CD4-positive, alpha-beta T cell treated with Interleukin-15 for 1 hour (primary cell): ENCODE measurements at regions not wholly inside any gene's neighbourhood (a gene's known extent, or its start where the extent isn't known, plus 50 kb on each side); places are given as distances from the start of the nearest gene placed in this dataset.
"Not testable (repeated sequence)": the region's sequence is repeated elsewhere in the genome, so short reads cannot be mapped to it uniquely, and the experiment has no call there.

Experiments
- DNase-seq: peaks from one replicate; pipeline ENCODE4 v3.0.0-alpha.2; 2020

DNA sequence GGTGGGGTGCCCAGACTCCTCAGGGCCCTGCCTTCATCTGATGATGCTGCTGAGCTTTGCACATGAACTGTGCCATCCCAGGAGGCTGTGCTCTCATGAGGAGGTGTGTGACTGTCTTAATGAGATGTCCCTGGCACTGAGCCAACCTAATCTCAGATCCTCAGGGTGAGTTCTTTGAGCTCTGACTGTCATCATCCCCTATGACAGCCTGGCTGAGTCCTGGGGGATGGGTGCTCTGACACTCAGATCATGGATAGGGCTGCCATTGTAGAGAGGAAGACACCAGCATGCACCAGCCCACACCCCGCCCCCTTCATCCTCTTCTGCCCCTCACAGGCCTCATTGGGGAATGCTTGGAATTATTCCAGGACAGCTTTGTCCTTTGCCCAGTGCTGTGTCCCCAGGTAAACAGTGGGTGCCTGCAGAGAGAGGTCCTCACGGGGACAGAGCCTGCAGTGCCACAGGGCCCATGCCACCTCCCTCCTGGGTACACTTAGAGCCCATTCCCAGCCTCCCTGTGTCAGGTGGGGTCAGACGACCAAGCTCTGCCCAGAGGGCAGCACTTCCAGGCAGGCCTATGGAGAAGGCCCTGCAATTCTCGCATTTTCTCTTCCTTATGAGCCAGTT lies 310.1 kb upstream of the SFSWAP start:
- not testable (repeated sequence) for DNase-seq

DNA sequence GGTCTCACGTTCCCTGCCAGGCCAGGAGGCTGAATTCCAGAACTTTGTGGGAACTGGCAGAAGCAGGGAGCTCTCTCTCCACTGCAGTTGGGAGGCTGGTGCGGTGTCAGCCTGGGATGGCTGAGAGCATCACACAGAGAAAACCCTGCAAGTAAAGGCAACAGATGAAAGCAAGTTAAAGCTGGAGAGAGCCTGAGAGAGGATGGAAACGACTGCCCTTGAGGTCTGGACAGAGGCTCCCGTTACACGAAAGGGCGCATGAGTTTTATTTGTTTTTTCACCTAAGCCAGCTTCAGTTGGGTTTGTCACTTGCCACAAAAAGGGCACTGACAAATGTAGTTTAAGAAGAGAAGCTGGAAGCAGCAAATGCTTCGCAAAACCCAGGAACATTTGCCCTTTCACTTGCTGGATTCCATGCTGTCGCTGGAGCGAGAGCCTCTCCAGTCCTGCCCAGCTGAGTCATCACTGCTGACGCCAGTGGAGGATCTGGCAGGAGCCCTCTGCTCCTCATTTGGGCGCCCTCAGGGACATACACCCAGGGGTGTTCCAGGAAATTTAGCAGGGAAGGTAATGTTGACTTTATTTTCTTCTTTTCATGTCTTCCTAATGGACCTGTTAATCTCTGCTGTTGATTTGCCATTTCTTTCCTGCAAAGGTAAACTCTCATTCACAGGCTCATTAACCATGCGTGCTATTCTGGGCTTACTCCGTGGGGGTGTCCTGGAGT lies 308.8 kb upstream of the SFSWAP start:
- not testable (repeated sequence) for DNase-seq

DNA sequence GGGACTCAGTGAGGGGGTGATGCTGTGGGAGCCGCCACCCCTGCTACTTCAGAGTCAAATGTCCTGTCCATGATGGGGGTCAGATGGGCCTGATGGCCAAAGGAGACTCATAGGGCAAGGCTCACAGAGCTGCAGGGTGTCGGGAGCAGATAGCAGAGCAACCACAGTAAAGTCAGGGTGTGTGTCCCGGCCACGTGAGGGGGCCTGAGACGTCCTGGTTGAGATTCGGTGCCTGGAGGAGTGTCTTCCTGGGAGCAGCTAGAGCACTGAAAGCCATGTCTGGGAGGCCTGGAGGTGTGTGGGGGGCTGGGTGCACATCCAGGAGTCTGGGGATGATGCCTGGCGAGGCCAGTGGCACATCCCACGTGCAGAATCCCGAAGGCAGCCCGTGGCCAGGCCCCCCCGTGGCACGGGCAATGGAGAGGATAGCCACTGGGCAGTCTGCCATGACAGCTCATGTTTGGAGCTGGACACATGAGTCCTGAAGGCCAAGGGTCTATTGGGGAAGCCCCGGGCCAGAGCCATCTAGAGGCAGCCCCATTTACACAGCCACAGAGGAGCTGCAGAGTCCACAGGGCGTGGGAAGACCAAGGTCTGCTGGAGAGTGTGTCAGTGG lies 308.0 kb upstream of the SFSWAP start:
- DNase-seq: no peak

DNA sequence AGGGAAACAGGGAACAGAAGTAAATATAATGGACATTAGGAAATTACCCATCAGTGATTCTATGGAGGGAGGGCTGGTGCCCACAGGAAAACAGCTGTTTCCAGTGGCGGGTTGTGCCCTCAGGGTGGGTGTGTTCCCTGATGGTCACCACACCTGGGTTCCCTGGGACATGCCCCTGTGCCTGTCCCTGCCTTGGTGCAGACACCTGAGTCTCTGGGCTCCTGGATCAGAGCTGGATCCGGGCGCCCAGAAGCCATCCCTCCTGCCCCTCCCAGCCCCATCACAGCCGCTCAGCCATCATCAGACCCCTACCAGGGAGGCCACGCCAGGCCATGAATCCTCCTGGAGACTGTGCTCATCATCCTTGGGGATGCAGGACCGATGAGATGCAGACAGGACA lies 307.2 kb upstream of the SFSWAP start:
- DNase-seq: no peak

DNA sequence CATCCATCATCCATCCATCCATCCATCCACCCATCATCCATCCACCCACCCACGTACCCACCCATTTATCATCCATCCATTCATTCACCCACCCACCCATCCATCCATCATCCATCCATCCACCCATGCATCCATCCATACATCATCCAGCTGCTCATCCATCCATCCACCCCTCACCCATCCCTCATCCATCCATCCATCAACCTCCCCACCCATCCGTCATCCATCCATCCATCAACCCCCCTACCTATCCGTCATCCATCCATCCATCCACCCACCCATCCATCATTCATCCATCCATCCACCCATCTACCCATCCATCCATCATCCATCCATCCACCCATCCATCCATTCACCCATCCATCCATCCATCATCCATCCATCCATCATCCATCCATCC lies 306.2 kb upstream of the SFSWAP start:
- no peak for DNase-seq

DNA sequence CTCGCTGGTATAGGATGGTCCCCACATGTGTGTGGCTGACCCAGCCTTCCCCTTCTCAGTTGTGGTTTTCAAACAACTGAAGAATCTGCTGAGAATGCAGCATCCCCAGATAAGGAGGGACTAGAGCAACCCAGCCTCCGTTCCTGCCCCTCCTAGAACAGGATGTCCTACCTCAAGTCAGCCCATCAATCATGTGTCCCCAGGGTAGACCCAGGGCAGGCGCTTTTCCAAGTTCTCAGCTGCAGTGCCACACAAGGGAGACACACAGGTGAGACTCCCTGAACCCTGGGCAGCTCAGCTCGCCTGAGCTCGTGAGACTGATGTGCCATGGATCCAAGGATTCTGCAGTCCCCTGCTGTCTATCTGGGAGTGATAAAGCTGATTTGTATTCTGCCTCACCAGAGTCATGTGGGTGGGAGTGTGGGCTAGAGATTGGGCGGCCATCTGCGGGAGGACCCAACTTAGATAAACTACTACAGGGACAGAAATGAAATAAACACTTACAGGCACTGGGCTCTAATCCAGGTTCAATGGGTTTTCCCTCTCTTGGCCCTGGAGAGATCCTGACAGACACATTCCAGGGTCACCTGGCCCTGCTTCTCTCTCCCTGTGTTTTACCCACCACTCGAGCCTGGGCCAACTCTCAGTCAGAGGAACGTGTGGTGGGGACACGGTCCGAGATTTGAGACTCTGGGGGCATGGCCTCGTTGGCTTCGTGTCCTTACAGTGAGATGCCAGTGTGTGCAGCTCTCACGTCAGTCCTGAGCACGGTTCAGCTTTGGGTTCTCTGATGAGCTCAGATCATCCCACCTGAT lies 303.5 kb upstream of the SFSWAP start:
- no peak for DNase-seq

DNA sequence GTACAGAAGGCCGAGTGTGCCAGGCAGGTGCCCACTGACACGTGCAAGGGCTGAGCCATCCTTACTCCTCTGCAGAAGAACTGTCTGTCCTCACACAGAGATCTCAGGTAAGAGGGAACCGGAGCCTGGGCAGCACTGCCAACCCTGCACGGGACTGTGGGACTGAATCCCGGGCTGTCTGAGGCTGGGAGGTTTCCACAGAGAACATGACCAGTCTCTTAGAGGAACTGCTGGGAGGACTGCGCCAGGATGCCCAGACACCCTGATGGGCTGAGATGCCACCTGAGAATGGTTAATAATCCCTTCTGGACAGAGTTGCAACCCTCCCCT lies 302.9 kb upstream of the SFSWAP start:
- DNase-seq: no peak

DNA sequence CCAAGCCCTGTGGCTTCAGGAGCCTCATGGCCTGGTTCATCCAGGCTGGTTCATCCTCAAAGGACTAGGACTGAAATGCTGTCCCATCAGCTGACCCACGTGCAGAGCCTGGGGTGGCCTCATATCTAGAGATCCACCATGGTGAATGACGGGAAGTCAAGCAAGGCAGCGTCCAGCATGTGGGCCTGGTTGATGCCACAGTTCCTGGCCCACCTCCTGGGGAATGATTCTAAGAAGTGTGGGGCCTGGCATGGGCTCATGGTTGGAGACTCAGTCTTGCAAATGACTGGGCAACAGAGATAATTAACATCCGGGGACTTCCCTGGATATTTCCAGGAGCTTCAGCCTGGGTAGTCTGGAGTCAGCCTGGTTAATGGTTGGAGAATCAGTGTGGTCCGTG lies 302.4 kb upstream of the SFSWAP start:
- no peak for DNase-seq

DNA sequence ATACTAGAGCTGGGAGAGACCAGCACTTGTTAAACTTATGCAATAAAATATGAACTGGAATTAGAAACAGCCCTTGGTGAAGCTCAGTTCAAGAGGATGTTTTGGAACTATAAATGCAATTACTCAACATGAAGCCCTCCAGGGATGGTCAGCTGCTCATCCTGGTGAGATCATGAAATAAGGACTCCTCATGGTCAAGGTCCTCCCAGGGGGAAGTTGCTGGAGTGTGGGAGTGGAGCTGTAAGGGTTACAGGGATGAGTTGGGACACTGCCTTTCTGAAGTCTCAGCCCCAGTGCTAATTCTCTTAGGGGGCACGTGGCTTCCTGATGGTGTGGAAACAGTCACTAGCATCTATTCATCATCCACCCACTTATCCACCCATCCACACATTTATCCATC lies 301.7 kb upstream of the SFSWAP start:
- DNase-seq: no peak

DNA sequence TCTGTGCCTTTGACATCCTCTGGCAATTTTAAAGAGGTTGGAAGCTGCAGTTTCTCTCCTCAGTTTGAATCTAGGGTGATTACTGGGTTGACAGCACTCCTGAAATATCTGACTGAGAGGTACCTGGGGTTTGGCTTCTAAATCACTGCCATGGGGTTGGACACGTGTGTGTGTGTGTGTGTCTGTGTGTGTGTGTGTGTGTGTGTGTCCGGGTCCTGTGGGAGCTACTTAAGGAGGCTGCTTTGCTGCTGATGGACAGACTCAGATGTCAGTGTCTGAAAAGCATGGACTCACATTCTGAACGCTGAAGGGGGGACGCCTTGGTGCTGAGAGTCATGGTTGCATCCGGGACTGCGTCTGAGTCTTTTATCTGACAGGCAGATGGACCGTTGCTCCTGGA lies 299.1 kb upstream of the SFSWAP start:
- not testable (repeated sequence) for DNase-seq

DNA sequence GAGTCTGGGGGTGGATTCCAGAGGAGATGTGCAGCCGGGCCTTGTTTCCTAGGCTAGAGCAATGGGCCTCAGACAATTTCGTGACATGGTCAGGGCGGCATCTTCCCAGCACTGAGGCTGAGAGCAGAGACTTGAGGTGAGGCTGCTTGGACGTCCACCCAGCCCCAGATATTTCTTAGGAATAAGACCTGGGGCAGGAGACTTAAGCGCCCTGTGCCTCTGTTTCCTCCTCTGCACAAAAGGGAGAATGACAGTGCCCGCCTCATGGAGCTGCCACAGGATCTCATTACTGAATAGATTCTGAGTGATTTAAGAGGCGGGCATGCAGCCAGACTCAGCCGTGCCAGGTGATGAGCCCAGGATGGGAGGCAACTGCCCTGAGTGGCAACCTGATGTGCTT lies 297.9 kb upstream of the SFSWAP start:
- DNase-seq: no peak

DNA sequence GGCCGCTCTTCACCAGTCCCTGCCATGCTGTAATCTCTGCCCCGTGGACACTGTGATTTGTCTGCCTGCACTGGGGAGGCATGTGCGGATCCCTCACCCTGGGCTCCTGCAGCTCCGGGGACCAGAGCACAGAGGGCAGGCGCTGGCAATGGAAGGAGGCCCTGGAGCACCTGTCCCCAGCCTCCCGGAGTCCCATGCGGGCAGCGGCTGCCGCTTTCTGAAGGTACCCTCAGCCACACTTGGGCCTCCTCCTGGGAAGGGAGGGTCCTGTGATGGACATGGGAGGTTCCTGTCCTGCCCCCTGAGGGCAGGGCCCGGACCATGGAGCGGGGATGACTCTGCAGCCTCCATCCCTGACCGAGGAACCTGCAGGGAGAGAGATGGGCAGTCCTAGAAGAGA lies 297.4 kb upstream of the SFSWAP start:
- no peak for DNase-seq

DNA sequence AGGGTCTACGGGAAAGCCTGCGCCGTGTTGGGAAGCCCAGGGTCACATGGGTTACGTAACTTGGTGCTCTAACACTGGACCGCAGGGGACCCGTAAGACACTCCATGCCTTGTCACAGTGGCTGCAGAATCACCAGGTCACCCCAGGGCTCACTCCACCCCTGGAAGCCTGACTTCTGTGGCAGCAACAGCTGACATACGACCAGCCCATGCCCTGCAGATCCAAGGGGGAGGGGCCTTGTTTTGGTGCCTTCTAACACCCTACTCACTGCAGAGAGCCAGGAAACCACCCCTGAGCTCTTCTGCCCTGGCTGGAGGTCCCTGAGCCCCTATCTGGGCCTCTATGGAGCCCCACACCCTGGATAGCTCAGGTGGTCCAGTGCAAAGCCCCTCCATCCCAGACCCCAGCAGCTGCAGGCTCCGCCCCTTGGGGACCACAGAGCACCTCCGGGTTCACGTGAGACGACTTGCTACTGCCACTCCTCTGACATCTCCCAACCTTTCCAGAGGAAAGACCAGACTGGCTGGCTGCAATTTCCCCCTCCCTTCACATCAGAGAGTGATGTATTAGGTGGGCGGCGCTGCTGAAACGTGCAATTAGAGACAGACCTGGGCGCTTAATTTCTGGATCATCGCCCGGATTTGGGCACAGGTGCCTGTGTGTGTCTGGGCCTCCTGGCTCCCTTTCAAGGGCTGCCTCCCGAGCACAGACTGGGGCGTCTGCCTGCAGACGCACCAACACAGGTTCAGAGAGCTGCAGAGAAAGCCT lies 296.6 kb upstream of the SFSWAP start:
- not testable (repeated sequence) for DNase-seq

DNA sequence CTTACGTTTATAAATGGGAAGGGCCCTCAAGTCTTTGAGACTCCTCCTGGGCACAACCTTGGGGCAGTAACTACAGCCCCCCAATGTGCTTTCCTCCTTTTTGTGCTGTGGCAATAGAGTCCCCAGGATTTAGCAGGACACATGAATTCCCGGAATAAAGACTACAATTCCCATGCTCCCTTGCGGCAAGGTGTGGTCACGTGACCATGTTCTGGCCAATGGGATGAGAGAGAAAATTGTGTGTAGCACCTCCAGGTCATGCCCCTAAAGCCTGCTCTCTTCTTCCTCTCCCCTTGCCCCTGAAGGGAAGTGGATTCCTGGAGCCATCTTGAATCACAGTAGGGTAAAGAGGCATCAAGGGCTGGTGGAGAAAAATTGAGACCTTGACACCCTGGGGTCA lies 295.1 kb upstream of the SFSWAP start:
- no peak for DNase-seq

DNA sequence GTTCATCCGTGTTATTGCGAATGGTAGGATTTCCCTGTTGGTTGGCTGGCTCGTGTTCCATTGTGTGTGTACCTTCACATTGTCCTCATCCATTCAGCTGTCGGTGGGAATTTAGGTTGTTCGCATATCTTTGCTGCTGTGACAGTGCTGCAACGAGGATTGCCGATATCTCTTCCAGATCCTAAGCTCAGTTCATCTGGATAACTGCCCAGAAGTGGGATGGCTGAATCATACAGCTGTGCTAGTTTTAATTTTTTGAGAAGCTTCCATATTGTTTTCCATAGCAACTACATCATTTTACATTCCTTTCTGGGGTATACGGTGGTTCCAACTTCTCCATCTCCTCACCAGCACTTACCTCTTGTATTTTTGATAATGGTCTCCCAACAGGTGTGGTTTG lies 292.8 kb upstream of the SFSWAP start:
- DNase-seq: no peak

DNA sequence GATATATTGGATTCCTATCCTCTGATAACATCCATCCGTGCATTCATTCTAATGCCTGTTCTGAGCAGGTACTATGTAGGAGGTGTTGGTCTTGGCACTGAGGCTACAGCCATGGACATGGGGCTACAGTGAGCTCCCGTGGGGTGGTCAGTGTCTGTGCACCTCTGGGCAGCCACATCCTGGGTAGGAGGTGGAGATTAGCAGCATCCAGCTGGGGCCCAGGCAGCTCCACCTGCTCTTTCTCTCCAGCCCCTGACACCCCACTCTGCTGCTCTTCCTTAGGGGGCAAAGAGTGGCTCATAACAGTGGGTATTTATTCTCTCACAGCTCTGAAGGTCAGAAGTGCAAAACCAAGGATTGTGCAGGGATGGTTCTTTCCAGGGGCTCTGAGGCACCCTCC lies 292.0 kb upstream of the SFSWAP start:
- DNase-seq: no peak

DNA sequence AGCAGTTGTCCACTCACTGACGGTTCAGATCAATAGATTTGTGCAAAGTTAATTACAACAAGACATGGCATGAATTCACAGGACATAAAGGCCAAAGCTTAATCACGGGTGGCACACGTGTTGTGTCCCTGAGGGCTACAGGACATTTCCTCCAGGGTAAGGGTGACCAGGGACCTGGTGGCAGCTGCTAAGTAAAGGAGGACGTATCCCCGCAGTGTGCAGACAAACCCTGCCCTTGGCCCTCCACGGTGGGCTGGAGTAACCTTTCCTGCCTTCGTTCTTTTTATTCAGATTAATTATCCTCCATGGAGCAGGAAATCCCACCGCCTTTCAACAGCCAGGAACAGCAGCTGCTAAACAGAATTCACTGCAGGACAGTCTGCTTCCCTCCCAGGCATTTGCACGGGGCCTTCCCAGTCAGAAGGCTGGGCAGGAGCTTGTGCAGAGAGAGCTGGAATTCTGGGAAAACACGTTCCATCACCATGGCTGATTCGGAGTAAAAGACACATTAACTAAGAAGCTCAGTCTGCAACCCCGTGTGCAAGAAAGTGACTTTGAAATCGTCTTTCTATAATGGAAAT lies 289.9 kb upstream of the SFSWAP start:
- DNase-seq: no peak

DNA sequence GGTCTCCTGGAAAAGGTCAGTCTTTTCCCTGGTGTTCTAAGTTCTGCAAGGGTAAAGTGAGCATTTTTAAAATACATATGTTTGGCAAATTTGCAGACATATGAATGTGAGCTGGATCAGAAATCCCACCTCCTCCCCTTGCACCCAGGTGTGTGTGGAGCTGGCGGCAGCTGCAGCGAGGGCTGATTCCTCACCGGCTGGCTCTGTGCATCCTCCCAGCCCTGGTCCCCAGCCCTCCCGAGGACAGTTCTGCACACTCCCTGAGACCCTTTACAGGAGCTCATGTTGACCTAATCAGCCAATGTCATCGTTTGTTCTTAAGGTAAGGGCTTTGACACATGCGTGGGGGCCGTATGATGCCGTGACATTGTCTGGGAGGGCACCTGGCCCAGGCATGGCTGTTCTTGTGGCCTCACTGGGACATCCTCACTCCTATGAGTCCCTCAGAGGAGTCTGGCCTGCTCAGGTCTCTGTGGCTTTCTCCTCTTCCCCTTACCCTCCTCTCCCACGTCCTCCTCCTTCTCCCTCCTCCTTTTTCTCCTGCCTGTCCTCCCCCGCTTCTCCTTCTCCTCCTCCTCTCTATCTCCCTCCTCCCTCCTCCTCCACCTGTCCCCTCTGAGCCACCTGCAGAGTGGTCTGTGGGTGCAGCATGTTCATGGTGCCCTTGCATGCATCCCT lies 289.2 kb upstream of the SFSWAP start:
- no peak for DNase-seq

DNA sequence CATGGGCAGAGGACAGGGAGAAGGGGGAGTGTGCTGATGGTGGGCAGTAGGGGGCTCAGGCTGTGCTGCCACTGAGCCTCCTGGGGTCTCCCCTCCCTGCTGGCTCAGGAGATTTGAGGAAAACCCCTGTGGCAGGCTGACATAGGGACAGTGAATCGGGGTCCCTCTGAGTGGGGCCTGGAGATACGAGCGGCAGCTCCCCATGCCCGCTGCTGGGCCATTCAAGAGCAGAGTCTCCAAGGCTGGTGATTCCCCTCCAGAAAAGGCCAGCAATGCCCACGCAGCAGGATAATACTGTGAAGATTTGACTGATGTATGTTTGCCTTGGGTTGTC lies 288.7 kb upstream of the SFSWAP start:
- no peak for DNase-seq

DNA sequence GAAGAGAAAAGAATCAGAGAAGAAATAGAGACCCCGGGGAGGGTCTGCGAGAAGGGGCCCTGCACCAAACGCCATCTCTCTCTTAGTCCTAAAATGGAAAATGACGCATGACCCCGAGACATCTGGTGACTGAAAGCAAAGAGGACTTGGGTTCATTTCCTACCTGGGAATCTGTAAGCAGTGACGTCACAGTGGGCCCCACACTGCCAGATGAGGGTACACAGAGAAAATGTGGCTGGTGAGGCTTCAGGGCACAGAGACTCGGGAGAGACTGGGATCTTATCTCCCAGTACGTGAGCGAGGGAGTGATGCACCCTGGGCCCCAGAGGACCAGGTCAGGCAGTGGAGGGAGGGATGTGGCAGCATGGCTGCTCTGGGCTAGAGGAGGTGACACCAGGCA lies 288.1 kb upstream of the SFSWAP start:
- DNase-seq: no peak

DNA sequence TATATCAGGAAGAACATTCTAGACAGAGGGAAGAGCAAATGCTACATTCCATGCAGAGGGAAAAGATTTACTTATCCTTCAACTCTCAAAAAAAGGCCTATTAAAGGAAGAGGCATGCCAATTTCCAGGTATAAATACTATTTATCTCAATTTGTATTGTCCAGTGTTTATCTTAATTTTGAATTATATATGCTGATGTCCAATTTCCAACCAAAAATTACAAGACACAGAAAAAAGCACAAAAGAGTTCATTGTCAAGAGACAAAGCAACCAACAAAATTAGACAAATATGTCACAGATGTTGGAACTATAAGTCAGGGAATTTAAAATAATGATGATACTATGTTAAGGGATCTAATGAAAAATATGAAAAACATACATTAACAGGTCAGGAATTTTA lies 286.6 kb upstream of the SFSWAP start:
- no peak for DNase-seq
